Ramos (cell line): ENCODE measurements at regions not wholly inside any gene's neighbourhood (a gene's known extent, or its start where the extent isn't known, plus 50 kb on each side); places are given as distances from the start of the nearest gene placed in this dataset.
"Not testable (repeated sequence)": the region's sequence is repeated elsewhere in the genome, so short reads cannot be mapped to it uniquely, and the experiment has no call there.

Source experiments
- in situ Hi-C: fragments of 300-500 bp; cut with MboI; formaldehyde crosslinking; loops from one replicate; pipeline ENCODE4 v1.14.3; 2022; ENCODE audit warnings: low sequenced_read_pairs; ENCODE audit not compliant: unreplicated experiment

DNA sequence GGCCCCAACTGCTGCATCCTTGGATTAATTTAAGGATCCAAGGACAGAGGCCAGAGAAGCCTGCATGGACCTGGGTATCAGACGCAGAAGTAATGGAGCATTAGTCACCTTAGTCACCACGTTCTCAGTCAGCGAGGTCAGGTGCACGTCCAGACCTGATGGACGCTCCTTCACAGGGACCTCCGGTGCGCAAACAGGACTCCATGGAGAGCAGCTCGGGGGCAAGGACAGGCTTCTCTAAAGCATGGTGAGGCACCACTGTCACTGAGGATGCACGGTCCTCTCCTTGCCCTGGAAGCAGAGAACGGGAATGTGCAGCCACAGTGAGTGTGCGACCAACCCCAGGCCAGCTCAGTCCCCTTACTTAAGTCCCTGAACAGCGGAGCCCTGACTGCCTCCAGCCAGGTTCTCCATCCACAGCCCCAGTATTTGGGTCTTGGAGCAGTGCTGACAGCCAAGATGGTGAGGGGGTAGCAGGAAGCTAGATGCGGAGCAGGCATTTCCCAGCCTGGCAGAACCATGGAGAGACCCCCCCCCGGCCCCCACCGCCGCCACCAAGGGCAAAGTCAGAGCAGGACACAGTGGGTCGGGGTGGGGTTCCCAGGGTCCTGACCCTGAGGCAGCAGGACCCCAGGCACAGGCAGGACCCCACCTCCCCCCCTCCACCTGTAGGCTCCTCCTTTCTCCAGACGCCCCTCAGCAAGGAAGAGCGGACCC is 253.4 kb upstream of the SFSWAP start:
- in situ Hi-C loops, result no loop called here

DNA sequence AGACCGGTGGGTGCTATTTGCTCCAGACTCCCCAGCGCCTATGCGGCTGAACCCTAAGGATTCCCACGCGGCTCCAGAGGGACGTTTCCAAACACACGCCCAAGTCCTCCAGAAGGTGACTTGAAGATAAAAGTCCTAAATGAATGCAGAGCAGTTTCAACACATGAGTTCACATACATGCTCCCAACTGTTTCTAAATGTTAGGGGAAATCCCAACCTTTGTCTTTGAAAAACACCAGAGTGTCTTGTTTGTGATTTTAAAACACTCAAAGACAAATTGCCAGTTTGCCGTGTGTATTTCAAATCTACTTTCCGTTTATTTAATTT is 252.9 kb upstream of the SFSWAP start:
- in situ Hi-C loops, result no loop called here

DNA sequence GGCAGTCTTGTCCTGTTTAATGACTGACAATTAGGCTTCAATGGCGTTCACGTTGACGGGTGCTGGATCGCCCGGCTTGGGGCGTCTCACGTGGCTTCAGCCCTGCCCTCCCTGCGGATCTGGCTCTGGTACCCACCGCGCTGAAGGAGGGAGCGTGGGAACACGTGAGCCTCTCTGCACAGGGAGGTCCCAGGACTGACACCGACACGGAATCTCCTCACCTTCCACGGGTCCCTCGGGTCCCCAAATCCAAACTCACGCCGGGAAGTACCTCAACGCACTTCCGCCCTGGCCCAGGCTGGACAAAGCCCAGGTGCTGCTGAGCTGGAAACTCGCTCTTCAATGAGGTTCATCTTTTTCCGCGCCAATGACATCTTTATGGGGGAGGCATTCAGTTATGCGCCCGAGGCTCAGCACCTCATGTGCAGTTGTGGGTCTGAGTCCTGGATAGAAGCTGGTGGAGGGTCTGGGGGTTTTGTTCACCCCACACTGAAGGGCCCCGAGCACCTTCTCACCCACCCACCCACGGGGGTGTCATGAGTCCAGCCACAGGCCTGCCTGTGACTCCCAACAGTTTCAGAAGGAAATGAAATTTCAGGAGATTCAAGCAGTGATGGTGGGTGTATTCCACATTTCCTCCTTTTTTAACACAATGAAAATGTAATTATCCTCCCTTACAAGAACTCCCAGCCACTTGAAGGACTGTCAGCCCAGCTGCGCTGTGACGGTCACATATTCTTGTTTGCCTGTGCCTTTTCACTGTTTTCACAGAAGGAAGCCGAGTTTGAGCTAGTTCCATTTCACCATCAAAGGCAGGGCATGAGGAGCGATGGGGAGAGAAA is 251.7 kb upstream of the SFSWAP start:
- in situ Hi-C loops, result no loop called here

DNA sequence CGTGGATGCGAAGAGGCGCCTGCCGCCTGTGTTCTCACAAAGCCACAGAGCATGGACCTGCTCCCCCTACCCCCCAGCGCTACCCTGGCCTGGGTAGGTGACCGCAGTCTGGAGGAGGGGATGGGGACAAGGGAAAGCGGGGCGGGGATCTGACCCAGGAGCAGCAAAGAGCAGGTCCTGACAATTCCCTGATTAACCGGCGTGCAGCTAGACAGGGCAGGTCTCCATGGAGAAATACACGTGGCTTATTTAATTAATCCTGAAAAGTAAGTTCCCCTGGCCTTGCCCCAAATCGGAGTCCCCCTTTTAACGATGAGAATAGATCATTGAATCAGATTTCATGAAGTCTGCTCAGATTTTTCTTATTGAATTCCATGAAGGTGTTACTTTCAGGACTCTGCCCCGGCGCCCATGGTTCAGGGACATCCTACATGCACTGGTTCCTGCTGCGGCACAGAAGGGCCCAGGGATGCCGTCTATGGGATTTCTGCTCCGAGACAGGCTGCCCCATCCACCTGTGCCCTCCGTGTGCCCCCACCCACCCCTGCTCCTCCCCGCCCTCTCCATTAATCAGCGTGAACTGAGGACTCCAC is 251.0 kb upstream of the SFSWAP start:
- in situ Hi-C loops, result no loop called here

DNA sequence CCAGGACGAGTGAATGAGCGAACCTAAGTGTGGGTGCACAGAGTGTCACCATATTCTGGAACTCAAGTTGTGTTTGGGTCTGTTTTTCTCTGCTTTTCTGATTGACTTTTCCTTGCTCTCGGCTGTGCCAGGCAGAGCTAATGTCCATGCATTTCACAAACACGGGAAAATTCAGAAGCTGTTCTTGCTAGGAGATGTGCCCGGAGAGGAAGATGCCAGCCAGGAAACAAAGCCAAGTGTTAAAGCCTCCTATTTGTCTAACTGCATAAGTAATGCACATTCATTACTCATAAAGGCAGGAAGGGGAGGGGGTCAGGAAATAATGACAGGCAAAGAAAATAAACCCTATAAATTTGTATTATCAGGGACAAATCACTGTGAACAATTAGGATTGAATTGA is 250.4 kb upstream of the SFSWAP start:
- in situ Hi-C loops, result no loop called here

DNA sequence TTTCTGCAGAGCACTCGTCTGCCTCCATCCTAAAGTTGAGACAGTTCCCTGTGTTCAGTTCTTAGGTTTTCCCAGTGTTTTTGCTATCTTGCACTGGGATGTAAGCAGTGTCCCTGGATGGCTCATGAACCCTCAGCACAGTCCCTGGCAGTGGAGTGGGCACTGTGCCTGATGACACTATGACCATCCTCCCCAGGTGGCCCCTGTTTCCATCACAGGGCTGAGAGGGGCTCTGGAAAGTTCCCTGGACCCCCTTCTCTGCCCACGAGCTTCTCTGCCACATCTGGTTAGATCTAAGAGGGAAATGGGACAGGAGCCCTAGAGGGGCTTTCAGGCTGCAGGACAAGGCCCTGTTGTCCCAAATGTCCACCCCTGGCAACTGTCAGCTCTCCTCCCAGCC is 249.8 kb upstream of the SFSWAP start:
- in situ Hi-C loops, result no loop called here

DNA sequence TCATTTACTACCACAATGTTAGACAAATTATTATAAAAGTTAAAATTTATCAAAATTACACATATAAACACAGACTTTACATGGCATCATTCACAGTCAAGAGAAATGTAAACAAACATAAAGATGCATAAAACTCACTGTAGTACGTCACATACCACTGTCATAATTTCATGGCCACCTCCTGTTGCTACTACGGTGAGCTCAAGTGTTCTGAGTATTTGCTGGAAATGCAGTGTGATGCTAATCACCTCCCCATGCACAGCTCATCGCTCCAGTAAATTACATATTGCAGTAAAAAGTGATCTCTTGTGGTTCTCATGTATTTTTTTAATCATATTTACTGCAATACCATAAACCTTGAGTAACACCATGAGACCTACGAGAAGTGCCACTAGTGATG is 247.7 kb upstream of the SFSWAP start:
- in situ Hi-C loops, result no loop called here

DNA sequence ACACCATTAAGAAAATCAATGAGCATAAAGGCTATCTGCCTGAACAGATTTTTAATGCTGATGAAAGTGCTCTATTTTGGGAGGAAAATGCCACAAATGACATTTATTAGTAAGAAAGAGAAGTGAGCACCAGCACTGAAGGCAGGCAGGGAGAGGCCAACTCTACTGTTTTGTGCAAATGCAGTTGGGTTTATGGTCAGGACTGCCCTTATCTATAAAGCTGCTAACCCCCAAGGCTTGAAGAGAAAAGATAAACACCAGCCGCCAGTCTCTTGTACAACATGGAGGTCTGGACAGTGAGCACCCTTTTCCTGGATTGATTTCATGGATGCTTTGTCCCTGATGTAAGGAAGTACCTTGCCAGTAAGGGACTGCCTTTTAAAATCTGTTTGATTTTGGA is 246.8 kb upstream of the SFSWAP start:
- in situ Hi-C loops, result no loop called here

DNA sequence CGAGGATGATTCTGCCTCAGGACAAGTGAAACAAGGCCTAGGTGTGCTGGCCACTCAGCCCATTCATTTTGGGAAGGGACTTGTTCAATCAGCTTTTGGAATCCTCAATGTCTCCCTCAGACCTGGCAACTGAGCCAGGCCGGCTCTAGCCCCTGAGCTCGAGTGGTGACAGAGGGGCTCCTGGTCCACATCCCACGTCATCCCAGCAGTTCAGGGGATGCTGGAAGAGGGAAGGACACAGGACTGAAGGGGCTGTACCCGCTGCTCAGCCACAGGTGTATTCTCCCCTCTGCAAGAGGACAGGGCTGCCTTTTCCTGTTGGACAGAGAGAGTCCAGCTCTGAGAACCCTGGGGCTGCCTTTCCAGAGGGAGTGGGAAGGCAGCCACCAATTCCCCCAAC is 244.6 kb upstream of the SFSWAP start:
- in situ Hi-C loops, result no loop called here

DNA sequence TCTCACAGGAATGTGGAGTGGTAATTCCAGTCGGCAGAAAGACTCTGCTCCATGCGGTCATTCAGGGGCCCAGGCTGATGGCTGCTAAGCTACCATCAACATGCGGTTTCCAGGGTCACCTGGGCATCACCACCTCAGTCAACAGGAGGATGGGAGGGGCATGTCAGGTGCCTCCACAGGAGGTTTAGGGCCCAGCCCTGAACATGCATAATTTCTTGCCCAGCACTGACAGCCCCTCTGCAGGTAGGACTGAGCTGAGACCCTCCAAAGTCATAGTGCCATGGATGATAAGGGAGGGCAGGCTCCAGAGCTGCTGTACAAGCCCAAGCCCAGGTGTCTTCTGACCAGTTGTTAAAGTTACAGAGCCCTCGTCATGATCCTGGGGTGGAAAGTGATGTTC is 244.0 kb upstream of the SFSWAP start:
- in situ Hi-C loops, result no loop called here

DNA sequence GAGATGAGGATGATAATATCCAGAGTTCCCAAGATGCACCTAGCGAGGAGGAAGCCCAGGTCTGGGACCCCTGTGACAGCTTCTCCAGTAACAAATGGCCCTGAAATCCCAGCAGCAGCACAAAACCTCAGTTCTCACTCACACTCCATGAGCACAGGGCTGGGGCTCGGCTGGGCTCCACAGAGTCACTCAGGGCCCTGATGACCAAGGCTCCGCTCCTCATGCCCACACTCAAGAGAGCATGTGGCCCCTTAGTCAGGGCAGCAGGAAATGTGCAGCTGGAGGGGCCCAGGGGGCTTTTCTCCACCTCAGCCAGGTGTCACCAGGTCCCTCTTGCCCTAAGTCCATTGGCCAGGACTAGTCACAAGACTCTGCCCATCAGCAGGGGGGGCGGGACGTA is 242.7 kb upstream of the SFSWAP start:
- in situ Hi-C loops, result no loop called here

DNA sequence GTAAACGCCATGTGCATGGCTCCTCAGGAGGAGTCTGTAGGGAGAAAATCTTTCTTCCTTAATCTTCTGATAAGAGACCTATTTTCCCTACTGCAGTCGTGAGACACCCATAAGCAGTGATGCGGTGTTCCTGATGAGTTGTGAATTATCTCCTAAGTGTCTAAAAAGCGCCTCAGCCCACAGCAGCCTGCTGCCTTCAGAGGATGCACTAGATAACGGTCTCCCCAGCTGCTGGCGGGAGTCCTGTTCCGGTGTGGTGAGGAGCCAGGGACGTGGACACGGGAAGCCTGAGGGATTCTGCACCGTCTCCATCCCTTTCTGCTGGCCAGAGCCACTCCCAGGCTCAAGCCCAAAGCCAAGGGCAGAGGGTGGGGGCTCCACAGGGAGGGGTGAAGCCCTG is 240.9 kb upstream of the SFSWAP start:
- in situ Hi-C loops, result not testable (repeated sequence)

DNA sequence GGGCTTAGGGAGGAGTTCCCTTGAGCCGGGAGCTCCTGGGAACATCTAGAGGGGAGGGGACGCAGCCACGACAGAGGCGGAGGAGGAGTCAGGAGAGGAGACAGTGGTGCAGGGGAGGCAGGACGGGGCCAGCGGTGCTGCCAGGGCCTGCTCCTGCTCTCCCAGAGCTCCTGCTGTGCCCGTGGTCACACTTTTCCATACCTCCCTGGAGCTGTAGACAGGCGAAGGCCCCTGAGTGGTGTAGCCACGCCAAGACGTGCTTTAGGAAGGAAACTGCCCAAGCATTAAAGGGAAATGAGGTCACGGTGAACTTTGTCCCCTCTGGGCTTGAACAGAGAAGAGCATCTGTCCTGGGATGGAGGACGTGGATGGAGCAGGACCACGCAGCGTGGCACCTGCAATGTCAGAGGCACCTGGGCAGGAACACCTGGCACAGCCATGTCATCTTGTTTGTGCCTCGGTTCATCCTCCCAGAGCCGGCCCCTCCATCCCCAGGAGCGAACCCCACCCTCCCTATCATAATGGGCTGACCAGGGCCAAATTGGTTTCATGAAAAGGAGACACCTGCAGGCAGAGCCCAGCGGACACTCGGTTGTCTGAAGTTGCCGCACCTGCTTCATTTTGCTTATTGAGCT is 239.5 kb upstream of the SFSWAP start:
- in situ Hi-C loops, result no loop called here

DNA sequence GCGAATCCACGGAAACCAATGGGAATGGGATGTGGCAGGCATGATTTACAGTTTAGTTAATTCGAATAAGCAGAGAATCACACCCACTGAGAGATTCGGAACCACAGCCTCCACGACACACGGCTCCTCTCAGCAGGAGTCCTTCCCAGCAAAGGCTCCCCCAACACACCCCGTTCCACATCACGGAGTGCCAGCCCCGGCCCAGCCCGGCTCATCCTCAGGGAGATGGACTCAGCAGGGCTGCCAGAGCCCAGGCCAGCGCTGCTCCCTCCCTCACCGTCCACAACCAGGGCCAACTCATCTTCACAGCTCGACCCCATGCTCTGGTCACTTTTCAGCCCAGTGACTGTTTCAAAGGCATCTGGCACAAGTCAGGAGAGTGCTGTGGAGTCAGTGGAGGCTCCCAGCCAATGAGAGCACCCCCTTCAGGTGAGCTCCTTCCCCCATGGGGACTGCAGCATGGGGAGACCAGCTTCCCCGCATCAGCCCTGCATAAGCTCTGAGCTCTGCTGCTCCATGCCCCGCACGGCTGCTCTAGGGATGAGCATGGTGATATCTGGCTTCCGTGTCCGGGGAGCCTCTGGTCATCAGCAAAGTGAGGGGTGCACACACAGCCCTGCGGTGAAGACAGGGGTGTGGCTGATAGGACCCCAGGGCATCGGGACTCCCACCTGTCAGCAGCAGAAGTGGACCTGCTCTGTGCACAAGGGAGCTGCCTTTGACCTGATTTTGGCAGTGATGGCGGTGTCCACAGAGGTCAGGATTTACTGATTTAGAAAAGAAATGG is 238.8 kb upstream of the SFSWAP start:
- in situ Hi-C loops, result no loop called here

DNA sequence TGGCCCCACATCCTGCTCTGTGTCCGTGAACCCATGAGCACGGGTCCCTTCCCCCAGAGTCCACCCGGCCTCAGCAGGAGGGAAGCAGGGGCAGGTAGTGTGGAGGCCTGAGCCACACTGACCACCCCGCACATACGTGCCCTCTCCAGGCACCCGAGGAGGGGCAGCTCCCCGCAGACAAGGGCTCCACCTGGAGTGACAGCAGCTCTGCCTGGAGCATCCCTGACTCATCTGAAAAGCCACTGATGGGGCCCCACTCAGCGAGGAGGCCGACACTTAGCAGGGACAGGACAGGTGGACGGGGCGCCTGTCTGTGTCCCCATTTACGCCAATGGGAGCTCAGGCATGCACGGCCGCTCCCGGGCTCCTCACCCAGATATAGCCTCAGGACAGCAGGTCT is 237.6 kb upstream of the SFSWAP start:
- in situ Hi-C loops, result no loop called here

DNA sequence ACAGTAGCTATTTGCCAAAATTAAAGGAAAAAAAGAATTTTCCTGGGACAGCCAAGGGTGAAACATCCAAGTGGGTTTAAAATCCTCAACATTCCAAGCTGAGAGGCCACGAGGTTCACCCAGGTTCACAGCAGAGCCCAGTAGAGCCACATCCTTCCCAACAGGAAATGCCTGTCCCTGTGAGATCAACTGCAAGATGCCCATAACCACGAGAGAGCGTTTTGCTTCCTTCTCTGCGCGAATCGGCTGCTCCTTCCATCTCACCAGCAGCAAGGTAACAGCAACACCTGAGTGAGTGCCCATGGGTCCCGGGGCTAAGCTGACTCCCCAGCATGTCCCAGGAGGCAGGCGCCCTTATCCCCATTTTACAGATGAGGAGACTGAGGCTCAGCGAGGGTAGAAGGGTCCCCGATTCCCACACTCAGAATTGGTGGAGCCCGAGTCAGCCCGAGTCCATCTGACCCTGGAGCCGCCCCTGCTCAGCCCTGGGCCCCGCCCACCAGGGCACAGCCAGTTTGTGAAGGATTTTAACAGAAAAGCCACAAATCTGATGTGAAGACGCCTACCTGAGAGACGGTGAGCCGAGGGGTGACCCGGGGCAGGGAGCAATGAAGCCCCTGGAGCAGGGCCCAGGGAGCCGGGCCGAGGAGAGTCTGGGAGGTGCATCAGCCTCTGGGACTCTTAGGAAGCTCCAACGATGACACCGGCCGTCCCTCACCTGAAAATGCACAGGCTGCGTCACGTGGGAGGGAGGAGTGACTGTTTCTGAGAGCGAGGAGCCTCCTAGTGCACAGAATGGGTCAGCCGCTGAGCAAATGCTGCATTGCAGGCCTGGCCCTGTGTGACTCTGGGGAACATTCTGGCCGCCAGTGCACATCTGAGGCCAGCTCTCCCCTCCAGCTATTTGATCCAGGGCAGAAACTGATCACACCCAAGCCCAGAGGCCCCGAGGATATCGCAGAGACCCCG is 236.9 kb upstream of the SFSWAP start:
- in situ Hi-C loops, result no loop called here

DNA sequence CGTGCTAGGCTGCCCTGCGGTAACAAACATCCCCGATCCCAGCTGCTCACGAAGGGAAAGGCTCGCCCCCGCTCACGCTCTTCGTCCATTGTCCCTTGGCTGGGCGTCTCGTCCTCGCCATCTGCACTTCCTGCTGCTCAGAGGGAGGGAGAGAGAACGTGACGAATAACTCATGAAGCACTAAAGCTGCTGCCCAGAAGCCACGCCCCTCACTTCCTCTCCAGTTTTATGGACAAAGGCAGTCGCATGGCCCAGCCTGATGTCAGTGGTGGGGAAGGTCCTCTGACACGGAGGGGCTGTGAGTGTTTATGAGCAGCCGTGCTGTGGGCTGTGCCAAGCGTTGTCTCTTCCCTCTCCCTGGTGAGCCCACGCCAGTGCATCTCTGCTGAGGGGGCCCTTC is 235.9 kb upstream of the SFSWAP start:
- in situ Hi-C loops, result not testable (repeated sequence)

DNA sequence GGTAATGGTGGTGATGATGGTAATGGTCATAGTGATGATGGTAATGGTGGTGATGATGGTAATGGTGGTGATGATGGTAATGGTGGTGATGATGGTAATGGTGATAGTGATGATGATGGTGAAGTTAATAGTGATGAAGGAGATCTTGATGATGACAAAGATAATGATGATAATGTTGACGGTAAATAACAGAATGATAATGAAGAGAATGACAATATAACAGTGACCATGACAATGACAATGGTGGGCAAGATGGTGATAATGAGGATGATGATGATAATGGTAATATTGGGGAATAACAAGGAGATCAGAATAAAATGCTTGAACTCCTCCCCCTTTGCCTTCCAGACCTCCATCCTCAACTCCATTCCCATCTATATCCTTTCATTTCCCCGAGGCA is 233.3 kb upstream of the SFSWAP start:
- in situ Hi-C loops, result no loop called here

DNA sequence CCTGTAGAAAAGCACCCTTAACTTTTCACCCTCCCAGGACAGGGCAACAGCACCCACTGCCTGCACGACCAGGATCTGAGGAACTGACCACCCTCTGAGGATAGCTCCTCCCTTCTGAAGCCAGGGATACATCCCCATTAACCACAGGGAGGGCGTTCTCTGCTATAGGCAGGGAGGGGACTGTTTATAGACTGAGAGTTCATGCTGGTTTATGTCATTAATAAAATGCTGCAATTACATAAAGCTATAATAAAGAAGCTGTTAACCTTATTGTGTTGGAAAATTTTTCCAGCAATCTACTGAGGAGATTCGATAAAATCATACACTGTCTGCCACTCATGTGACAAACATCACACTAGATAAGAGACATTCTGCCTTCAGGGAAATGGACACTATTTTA is 232.4 kb upstream of the SFSWAP start:
- in situ Hi-C loops, result no loop called here
